Heart left ventricle (tissue), 13 donors: ENCODE measurements at regions not wholly inside any gene's neighbourhood (a gene's known extent, or its start where the extent isn't known, plus 50 kb on each side); places are given as distances from the start of the nearest gene placed in this dataset.

Source experiments
- CTCF ChIP-seq, 12 donors: fragments of 200-600 bp; sonication (generic) in 4 of 12; IDR thresholded peaks; one replicate each; pipeline versions ENCODE4 v1.5.0 to v1.8.0; 2018 to 2022; ENCODE audit warnings: antibody characterized with exemption in 12 of 12, mild to moderate bottlenecking in 5 of 12
- POLR2A ChIP-seq, 2 donors: fragments of 450-650 bp; IDR thresholded peaks; one replicate each; pipeline ENCODE4 v1.6.1; 2017; ENCODE audit warnings: antibody characterized with exemption in 2 of 2, mild to moderate bottlenecking in 2 of 2, moderate library complexity in 2 of 2
- donor health status: ischemic (EF 13 %, LVEDD 7.1; RV severe dilation, severe dysfunction).
- donor health status: DM: no; HTN: yes; CAD: no.
- donor health status: DM: no; HTN: no; CAD: no.
- donor health status: ischemic (EF 25% LVEDD 6.9; RV normal size, moderate dysfunction).
- donor health status: ischemic (EF 25% LVEDD 5.7; RV mildly dilated, moderate dysfunction).
- donor health status: ischemic (EF 35%, LVEDD 5.7; RV mildly dilated, moderate dysfunction).
- donor health status: nonischemic (EF 11% LVEDD 7.7; RV severe dilation, severe dysfunction).
- donor health status: DM: yes; HTN: yes; CAD: no.
- donor health status: PGD.
- donor health status: ischemic (EF 29% LVEDD 5.4; RV normal size, mild dysfunction).
- donor health status: nonischemic (EF 23%, LVEDD 6.1; RV moderate dilation, normal function).

GRCh38 chr18:68438983-68439382 is 275.9 kb downstream of the TMX3 start:
- TF ChIP-seq CTCF (IDR thresholded peaks at IDR 0.05) (no peak), POLR2A (IDR thresholded peaks at IDR 0.05) (no peak)
